ENCODE measurements at regions not wholly inside any gene's neighbourhood (a gene's known extent, or its start where the extent isn't known, plus 50 kb on each side); places are given as distances from the start of the nearest gene placed in this dataset.

DNA sequence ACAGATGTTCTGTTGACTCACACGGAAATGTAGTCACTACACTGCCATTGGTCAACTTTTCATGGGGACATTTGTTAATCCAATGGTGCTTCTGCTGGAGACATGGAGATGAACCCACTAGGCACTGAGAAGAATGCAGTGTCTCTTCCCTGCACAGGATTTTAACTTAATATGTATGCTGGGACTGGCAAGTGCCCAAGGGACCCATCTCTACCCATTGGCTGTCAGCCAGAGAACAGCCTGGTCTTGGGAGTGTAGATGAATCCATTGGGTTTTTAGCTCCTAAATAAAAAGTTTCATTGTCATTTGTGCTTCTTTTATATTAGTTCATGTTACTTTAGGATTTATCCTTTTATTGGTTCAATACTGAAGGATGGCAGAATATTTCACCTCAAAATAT is 195.8 kb upstream of the CDH6 start:
- TF ChIP-seq JUN (IDR thresholded peaks at IDR 0.05; ENCODE audit: low read depth, low read length) (no peak), TBP (IDR thresholded peaks at IDR 0.05; ENCODE audit: low read depth, low read length) (no peak), POLR2AphosphoS5 (IDR thresholded peaks at IDR 0.05; ENCODE audit: low read depth, low read length) (no peak), SRF (IDR thresholded peaks at IDR 0.05; ENCODE audit: low read depth, low read length) (no peak), POLR2A (IDR thresholded peaks at IDR 0.05; ENCODE audit: control extremely low read depth in 1 of 2, low read depth in 2 of 2, low read length in 2 of 2) (no peak), SIX5 (IDR thresholded peaks at IDR 0.05; ENCODE audit: low read depth, low read length) (no peak), CTCF (IDR thresholded peaks at IDR 0.05; ENCODE audit: control extremely low read depth in 1 of 3, insufficient read depth in 1 of 3, low read depth in 1 of 3, low read length in 3 of 3) (no peak), EZH2 (IDR thresholded peaks at IDR 0.05; ENCODE audit: low read depth, low read length, severe bottlenecking) (no peak)

Measured in H1 (cell line).